ENCODE measurements at regions not wholly inside any gene's neighbourhood (a gene's known extent, or its start where the extent isn't known, plus 50 kb on each side); places are given as distances from the start of the nearest gene placed in this dataset.

DNA sequence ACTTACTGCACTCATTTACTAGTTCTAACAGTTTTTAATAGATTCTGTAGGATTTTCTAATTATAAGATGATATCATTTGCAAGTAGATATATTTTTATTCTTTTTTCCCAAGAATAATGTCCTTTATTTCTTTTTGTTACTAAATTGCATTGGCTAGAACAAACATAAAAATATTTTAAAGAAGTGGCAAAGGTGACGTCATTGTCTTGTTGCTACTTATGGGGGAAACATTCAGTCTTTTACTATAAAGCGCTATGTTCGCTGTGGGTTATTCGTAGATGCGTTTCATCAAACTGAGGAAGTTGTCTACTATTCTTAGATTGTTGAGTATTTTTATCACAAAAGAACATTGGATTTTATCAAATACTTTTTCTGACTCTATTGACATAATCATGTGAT lies 765.2 kb upstream of the POU3F3 start:
- Histone ChIP-seq H3K9me3 (ENCODE audit: control insufficient read depth, insufficient read depth, low read depth, low read length) (no peaks in the 10 kb centered on the region), H3K36me3 (ENCODE audit: control insufficient read depth in 2 of 2, insufficient read depth in 1 of 2, low read length in 2 of 2) (no peaks in the 10 kb centered on the region), H3K4me1 (ENCODE audit: control insufficient read depth, insufficient read depth, low read length) (no peaks in the 10 kb centered on the region), H3K4me3 (ENCODE audit: low read depth, low read length) (no peak overlapping the region), H3K27ac (ENCODE audit: extremely low read depth, low read depth, low read length) (no peak overlapping the region)
- TF ChIP-seq ZNF202 (tag by site-specific recombination; IDR thresholded peaks at IDR 0.05; ENCODE audit: borderline replicate concordance) (no peak), REPIN1 (tag by site-specific recombination; IDR thresholded peaks at IDR 0.05; ENCODE audit: low read depth) (no peak), ZNF561 (tag by site-specific recombination; IDR thresholded peaks at IDR 0.05; ENCODE audit: borderline replicate concordance) (no peak), ZNF169 (tag by site-specific recombination; IDR thresholded peaks at IDR 0.05) (no peak), ZNF768 (tag by site-specific recombination; IDR thresholded peaks at IDR 0.05) (no peak), ZNF433 (tag by site-specific recombination; IDR thresholded peaks at IDR 0.05; ENCODE audit: low read depth) (no peak), ZNF24 (tag by site-specific recombination; IDR thresholded peaks at IDR 0.05) (no peak)
- TF ChIP-seq, protein P1, sequence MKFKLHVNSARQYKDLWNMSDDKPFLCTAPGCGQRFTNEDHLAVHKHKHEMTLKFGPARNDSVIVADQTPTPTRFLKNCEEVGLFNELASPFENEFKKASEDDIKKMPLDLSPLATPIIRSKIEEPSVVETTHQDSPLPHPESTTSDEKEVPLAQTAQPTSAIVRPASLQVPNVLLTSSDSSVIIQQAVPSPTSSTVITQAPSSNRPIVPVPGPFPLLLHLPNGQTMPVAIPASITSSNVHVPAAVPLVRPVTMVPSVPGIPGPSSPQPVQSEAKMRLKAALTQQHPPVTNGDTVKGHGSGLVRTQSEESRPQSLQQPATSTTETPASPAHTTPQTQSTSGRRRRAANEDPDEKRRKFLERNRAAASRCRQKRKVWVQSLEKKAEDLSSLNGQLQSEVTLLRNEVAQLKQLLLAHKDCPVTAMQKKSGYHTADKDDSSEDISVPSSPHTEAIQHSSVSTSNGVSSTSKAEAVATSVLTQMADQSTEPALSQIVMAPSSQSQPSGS (tag by site-specific recombination; IDR thresholded peaks at IDR 0.05; ENCODE audit: low read depth) = peak; percentile 53; the same call in 1 of the 2 replicates
- ChIA-PET POLR2A (no interaction called here), CTCF (no interaction called here)

DNA sequence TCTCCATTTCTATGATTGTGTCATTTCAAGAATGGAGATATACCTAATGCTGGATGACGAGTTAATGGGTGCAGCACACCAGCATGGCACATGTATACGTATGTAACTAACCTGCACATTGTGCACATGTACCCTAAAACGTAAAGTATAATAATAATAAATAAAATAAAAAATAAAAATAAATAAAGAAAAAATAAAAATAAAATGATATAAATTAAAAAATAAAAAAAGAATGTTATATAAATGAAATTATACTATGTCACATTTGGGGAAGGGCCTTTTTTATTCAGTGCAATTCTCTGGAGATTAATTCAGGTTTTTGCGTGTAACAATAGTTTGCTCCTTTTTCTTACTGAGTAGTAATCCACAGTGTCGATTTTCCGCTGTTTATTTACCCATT lies 763.5 kb upstream of the POU3F3 start:
- Histone ChIP-seq H3K36me3 (ENCODE audit: control insufficient read depth in 2 of 2, insufficient read depth in 1 of 2, low read length in 2 of 2) (no peaks in the 10 kb centered on the region), H3K27ac (ENCODE audit: extremely low read depth, low read depth, low read length) (no peak overlapping the region), H3K9me3 (ENCODE audit: control insufficient read depth, insufficient read depth, low read depth, low read length) (no peaks in the 10 kb centered on the region), H3K4me3 (ENCODE audit: low read depth, low read length) (no peak overlapping the region), H3K4me1 (ENCODE audit: control insufficient read depth, insufficient read depth, low read length) (no peaks in the 10 kb centered on the region)
- POLR2A ChIA-PET = no interaction called here
- CTCF ChIA-PET = no interaction called here
- TF ChIP-seq YY1 (tag by site-specific recombination; IDR thresholded peaks at IDR 0.05) = no peak
- TF ChIP-seq ZNF366 (tag by site-specific recombination; conservative IDR thresholded peaks at IDR 0.05) = no peak
- TF ChIP-seq ZNF561 (tag by site-specific recombination; IDR thresholded peaks at IDR 0.05; ENCODE audit: borderline replicate concordance) = no peak
- no peak for TF ChIP-seq ZNF660 (tag by site-specific recombination; IDR thresholded peaks at IDR 0.05)
- no peak for TF ChIP-seq ZXDB (tag by site-specific recombination; IDR thresholded peaks at IDR 0.05)
- TF ChIP-seq ZNF571 (tag by site-specific recombination; IDR thresholded peaks at IDR 0.05) = no peak
- no peak for TF ChIP-seq ZNF747 (tag by site-specific recombination; IDR thresholded peaks at IDR 0.05)
- TF ChIP-seq ZNF529 (tag by site-specific recombination; IDR thresholded peaks at IDR 0.05; ENCODE audit: insufficient replicate concordance) = no peak
- TF ChIP-seq, protein P2, sequence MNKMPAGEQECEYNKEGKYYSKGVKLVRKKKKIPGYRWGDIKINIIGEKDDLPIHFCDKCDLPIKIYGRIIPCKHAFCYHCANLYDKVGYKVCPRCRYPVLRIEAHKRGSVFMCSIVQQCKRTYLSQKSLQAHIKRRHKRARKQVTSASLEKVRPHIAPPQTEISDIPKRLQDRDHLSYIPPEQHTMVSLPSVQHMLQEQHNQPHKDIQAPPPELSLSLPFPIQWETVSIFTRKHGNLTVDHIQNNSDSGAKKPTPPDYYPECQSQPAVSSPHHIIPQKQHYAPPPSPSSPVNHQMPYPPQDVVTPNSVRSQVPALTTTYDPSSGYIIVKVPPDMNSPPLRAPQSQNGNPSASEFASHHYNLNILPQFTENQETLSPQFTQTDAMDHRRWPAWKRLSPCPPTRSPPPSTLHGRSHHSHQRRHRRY (tag by site-specific recombination; IDR thresholded peaks at IDR 0.05) = no peak
- TF ChIP-seq ZNF211 (tag by site-specific recombination; IDR thresholded peaks at IDR 0.05; ENCODE audit: low read depth) = no peak
- TF ChIP-seq, protein P3, sequence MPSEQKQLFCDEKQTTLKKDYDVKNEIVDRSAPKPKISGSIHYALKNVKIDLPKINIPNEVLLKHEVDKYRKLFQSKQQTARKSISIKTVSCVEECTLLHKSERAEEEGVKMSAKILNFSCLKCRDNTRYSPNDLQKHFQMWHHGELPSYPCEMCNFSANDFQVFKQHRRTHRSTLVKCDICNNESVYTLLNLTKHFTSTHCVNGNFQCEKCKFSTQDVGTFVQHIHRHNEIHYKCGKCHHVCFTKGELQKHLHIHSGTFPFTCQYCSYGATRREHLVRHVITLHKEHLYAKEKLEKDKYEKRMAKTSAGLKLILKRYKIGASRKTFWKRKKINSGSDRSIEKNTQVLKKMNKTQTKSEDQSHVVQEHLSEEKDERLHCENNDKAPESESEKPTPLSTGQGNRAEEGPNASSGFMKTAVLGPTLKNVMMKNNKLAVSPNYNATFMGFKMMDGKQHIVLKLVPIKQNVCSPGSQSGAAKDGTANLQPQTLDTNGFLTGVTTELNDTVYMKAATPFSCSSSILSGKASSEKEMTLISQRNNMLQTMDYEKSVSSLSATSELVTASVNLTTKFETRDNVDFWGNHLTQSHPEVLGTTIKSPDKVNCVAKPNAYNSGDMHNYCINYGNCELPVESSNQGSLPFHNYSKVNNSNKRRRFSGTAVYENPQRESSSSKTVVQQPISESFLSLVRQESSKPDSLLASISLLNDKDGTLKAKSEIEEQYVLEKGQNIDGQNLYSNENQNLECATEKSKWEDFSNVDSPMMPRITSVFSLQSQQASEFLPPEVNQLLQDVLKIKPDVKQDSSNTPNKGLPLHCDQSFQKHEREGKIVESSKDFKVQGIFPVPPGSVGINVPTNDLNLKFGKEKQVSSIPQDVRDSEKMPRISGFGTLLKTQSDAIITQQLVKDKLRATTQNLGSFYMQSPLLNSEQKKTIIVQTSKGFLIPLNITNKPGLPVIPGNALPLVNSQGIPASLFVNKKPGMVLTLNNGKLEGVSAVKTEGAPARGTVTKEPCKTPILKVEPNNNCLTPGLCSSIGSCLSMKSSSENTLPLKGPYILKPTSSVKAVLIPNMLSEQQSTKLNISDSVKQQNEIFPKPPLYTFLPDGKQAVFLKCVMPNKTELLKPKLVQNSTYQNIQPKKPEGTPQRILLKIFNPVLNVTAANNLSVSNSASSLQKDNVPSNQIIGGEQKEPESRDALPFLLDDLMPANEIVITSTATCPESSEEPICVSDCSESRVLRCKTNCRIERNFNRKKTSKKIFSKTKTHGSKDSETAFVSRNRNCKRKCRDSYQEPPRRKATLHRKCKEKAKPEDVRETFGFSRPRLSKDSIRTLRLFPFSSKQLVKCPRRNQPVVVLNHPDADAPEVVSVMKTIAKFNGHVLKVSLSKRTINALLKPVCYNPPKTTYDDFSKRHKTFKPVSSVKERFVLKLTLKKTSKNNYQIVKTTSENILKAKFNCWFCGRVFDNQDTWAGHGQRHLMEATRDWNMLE (tag by site-specific recombination; conservative IDR thresholded peaks at IDR 0.05; ENCODE audit: low read depth) = no peak
- no peak for TF ChIP-seq ZNF133 (tag by site-specific recombination; IDR thresholded peaks at IDR 0.05)
- TF ChIP-seq ZNF354C (tag by site-specific recombination; IDR thresholded peaks at IDR 0.05; ENCODE audit: borderline replicate concordance, low read depth) = no peak
- TF ChIP-seq ZSCAN16 (tag by site-specific recombination; IDR thresholded peaks at IDR 0.05) = no peak
- TF ChIP-seq ZIC2 (tag by site-specific recombination; IDR thresholded peaks at IDR 0.05) = no peak
- TF ChIP-seq, protein P4, sequence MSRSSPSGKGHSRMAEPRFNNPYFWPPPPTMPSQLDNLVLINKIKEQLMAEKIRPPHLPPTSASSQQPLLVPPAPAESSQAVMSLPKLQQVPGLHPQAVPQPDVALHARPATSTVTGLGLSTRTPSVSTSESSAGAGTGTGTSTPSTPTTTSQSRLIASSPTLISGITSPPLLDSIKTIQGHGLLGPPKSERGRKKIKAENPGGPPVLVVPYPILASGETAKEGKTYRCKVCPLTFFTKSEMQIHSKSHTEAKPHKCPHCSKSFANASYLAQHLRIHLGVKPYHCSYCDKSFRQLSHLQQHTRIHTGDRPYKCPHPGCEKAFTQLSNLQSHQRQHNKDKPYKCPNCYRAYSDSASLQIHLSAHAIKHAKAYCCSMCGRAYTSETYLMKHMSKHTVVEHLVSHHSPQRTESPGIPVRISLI (tag by site-specific recombination; IDR thresholded peaks at IDR 0.05) = no peak
- TF ChIP-seq ZNF785 (tag by site-specific recombination; IDR thresholded peaks at IDR 0.05) = no peak
- no peak for TF ChIP-seq ZBTB26 (tag by site-specific recombination; optimal IDR thresholded peaks at IDR 0.05)
- TF ChIP-seq SP7 (tag by site-specific recombination; IDR thresholded peaks at IDR 0.05) = no peak
